HepG2 (cell line): ENCODE measurements at regions not wholly inside any gene's neighbourhood (a gene's known extent, or its start where the extent isn't known, plus 50 kb on each side); places are given as distances from the start of the nearest gene placed in this dataset.

Experiments used
- ATAC-seq: fragments of 200-7000 bp; cut with Tn5 transposase; 3 replicates; pipeline ENCODE4 v1.9.1; 2020; ENCODE audit warnings: mild to moderate bottlenecking, moderate library complexity
- BruUV-seq: library from RNA; stranded (reverse); fragments of 400-500 nt; replicated peaks from 2 replicates; lab custom pipeline; 2021; lab: Mats Ljungman, UMichigan
- CTCF ChIA-PET: fragments of 300-600 bp; formaldehyde crosslinking; extraction: SDS; loops from one replicate; lab custom pipeline; 2021; ENCODE audit warnings: low total read pairs, inconsistent platforms, low intra/inter-chr PET ratio; lab: Yijun Ruan, JAX
- POLR2A ChIA-PET: fragments of 350-600 bp; sonication (Branson Sonifier 250); formaldehyde crosslinking; loops from one replicate; lab custom pipeline; 2020; ENCODE audit warnings: antibody characterized with exemption, inconsistent platforms; lab: Yijun Ruan, JAX
- DNase-seq: peaks from one replicate; pipeline ENCODE4 v3.0.0-alpha.2; 2015; ENCODE audit warnings: low spot score
- FAIRE-seq: peaks from 3 replicates; lab custom pipeline; 2011; peaks lifted over from hg19 to GRCh38; lab: Jason Lieb, UNC
- H2AFZ ChIP-seq: one replicate; pipeline ENCODE4 v1.6.1; 2011; ENCODE audit warnings: low read length, inconsistent platforms
- H3K27ac ChIP-seq: fragments of 300-600 bp; 3 replicates; pipeline ENCODE4 v1.8.0; 2011; ENCODE audit warnings: mixed run types, mild to moderate bottlenecking, mixed read lengths, low read length, inconsistent platforms; ENCODE audit not compliant: insufficient read depth; ENCODE audit errors: extremely low read length
- H3K27me3 ChIP-seq, 2 experiments: fragments of 200-600 bp in 1 of 2; 2 replicates in 1 of 2; 3 replicates in 1 of 2; pipeline versions ENCODE4 v1.6.0 to v1.8.0; 2011; ENCODE audit warnings: low read length in 2 of 2, mild to moderate bottlenecking in 2 of 2, moderate library complexity in 2 of 2, inconsistent platforms in 1 of 2; ENCODE audit not compliant: insufficient read depth in 2 of 2, control insufficient read depth in 1 of 2
- H3K36me3 ChIP-seq, 2 experiments: fragments of 200-600 bp in 1 of 2; replicated peaks in 1 of 2; 2 replicates in 1 of 2; 3 replicates in 1 of 2; pipeline versions ENCODE4 v1.5.1 to v1.8.0; 2011; ENCODE audit warnings: low read length in 2 of 2, inconsistent platforms in 1 of 2; ENCODE audit not compliant: insufficient read depth in 2 of 2, control insufficient read depth in 1 of 2
- H3K4me1 ChIP-seq: 2 replicates; pipeline ENCODE4 v1.5.1; 2012; ENCODE audit warnings: low read length, inconsistent platforms; ENCODE audit not compliant: insufficient read depth
- H3K4me2 ChIP-seq: 2 replicates; pipeline ENCODE4 v1.6.0; 2011; ENCODE audit warnings: low read depth, low read length, inconsistent platforms
- H3K4me3 ChIP-seq, 3 experiments: fragments of 200-600 bp in 1 of 3; sonication (generic), shearing (Covaris generic) in 1 of 3; replicated peaks in 1 of 3; 2 replicates each; pipeline ENCODE4 v1.5.1; 2011 to 2016; ENCODE audit warnings: low read length in 3 of 3, inconsistent platforms in 2 of 3, low read depth in 2 of 3, mild to moderate bottlenecking in 2 of 3, control low read depth in 1 of 3, mixed read lengths in 1 of 3; ENCODE audit not compliant: insufficient read depth in 1 of 3
- H3K79me2 ChIP-seq: one replicate; pipeline ENCODE4 v1.6.1; 2011; ENCODE audit warnings: low read length, inconsistent platforms; ENCODE audit not compliant: insufficient read depth
- H3K9ac ChIP-seq: 2 replicates; pipeline ENCODE4 v1.6.0; 2011; ENCODE audit warnings: mild to moderate bottlenecking, low read depth, low read length, inconsistent platforms; ENCODE audit not compliant: insufficient read depth
- H3K9me3 ChIP-seq: 2 replicates; pipeline ENCODE4 v1.5.1; 2012; ENCODE audit warnings: mild to moderate bottlenecking, low read length
- H4K20me1 ChIP-seq: 2 replicates; pipeline ENCODE4 v1.6.0; 2011; ENCODE audit warnings: inconsistent platforms, mild to moderate bottlenecking, low read length, moderate library complexity; ENCODE audit not compliant: insufficient read depth
- ARHGAP35 ChIP-seq: sonication (generic); formaldehyde crosslinking; IDR thresholded peaks from 2 replicates; pipeline ENCODE4 v1.9.0; 2022; ENCODE audit warnings: mild to moderate bottlenecking, inconsistent platforms, moderate library complexity, missing genetic modification reagents, borderline replicate concordance
- GMEB2 ChIP-seq: IDR thresholded peaks from 2 replicates; pipeline ENCODE4 v1.6.1; 2016; ENCODE audit warnings: missing biosample characterization, missing genetic modification reagents, low read depth
- NFKB2 ChIP-seq: sonication (generic); formaldehyde crosslinking; IDR thresholded peaks from 2 replicates; pipeline ENCODE4 v1.4.0; 2020; ENCODE audit warnings: missing genetic modification reagents, borderline replicate concordance
- PCBP1 ChIP-seq: fragments of 200-400 bp; formaldehyde crosslinking; IDR thresholded peaks from 2 replicates; pipeline ENCODE4 v1.6.1; 2017; ENCODE audit warnings: mild to moderate bottlenecking, low read depth, low read length, borderline replicate concordance
- PREB ChIP-seq: sonication (generic); formaldehyde crosslinking; IDR thresholded peaks from 2 replicates; pipeline ENCODE4 v1.4.0; 2020; ENCODE audit warnings: missing genetic modification reagents
- ZBTB7A ChIP-seq: sonication (generic); formaldehyde crosslinking; IDR thresholded peaks from 2 replicates; pipeline ENCODE4 v1.8.0; 2022; ENCODE audit warnings: mild to moderate bottlenecking, missing genetic modification reagents
- ZNF10 ChIP-seq: sonication (generic); formaldehyde crosslinking; IDR thresholded peaks from 2 replicates; pipeline ENCODE4 v1.4.0; 2020; ENCODE audit warnings: mild to moderate bottlenecking, low read depth, missing genetic modification reagents, borderline replicate concordance
- ZNF138 ChIP-seq: sonication (generic); formaldehyde crosslinking; IDR thresholded peaks from 2 replicates; pipeline ENCODE4 v1.5.0; 2020; ENCODE audit warnings: mild to moderate bottlenecking, low read depth, missing genetic modification reagents
- ZNF619 ChIP-seq: sonication (generic); formaldehyde crosslinking; IDR thresholded peaks from 2 replicates; pipeline ENCODE4 v1.4.0; 2020; ENCODE audit warnings: mild to moderate bottlenecking, missing genetic modification reagents
- ZNF841 ChIP-seq: sonication (generic); formaldehyde crosslinking; IDR thresholded peaks from 2 replicates; pipeline ENCODE4 v1.8.1; 2023; ENCODE audit warnings: missing genetic modification reagents, borderline replicate concordance
- whole genome bisulfite sequencing: methylation state at CpG from one replicate; pipeline ENCODE4 v1.1.6; 2017; ENCODE audit warnings: low lambda C conversion rate; 5-methylcytosine and 5-hydroxymethylcytosine counted together
- in situ Hi-C: cut with HindIII; loops from 2 replicates; pipeline ENCODE4 v1.10.0; 2017; ENCODE audit warnings: low pct_unique_long_range_greater_than_20kb; ENCODE audit not compliant: extremely low pct_ligation_motif_present
- intact Hi-C: fragments of 100-400 bp; cut with micrococcal nuclease; formaldehyde crosslinking; loops from one replicate; pipeline ENCODE4 v1.10.0; 2022; ENCODE audit not compliant: unreplicated experiment

GRCh38 chr10:111277661-111278060, 200.8 kb downstream of the ADRA2A start:
- in situ Hi-C loops (no loop called here), intact Hi-C loops (no loop called here)
- FAIRE-seq (no peak), DNase-seq (no peak), ATAC-seq (no peak)
- Histone ChIP-seq H3K27ac (no peak overlapping the region), H3K9ac (no peak overlapping the region), H3K9me3 (no peaks in the 10 kb centered on the region), H2AFZ (no peak overlapping the region), H3K4me3 (no peak overlapping the region), H3K79me2 (no peaks in the 10 kb centered on the region), H3K36me3 (no peaks in the 10 kb centered on the region), H4K20me1 (no peaks in the 10 kb centered on the region), H3K4me2 (no peak overlapping the region)
- WGBS: 0% methylated on average over 5 of the region's 6 CpGs
- BruUV-seq: no TSS peak
- TF ChIP-seq PREB: no peak
- TF ChIP-seq ZNF619 (CRISPR knock-in tag): no peak
- TF ChIP-seq NFKB2: no peak
- no peak for TF ChIP-seq PCBP1
- TF ChIP-seq ZNF841 (CRISPR knock-in tag): no peak
- TF ChIP-seq ARHGAP35 (CRISPR knock-in tag): no peak
- no peak for TF ChIP-seq ZNF138 (CRISPR knock-in tag)
- no peak for TF ChIP-seq ZBTB7A (CRISPR knock-in tag)
- TF ChIP-seq ZNF10 (CRISPR knock-in tag): no peak
- no peak for TF ChIP-seq GMEB2 (CRISPR knock-in tag)
- TF ChIP-seq, all 625 proteins: peak for 0
- POLR2A ChIA-PET: no interaction called here
- no peaks in the 10 kb centered on the region for H3K27me3 ChIP-seq
- no peaks in the 10 kb centered on the region for H3K4me1 ChIP-seq
- CTCF ChIA-PET: no interaction called here
